ENCODE measurements at regions not wholly inside any gene's neighbourhood (a gene's known extent, or its start where the extent isn't known, plus 50 kb on each side); places are given as distances from the start of the nearest gene placed in this dataset.

- no peak overlapping the region for H3K4me3 ChIP-seq (ENCODE audit: low read length)
- H3K4me1 ChIP-seq (ENCODE audit: control insufficient read depth, insufficient read depth, low read length), result peaks cover 4% of the 10 kb centered on the region
- no peaks in the 10 kb centered on the region for H3K9me3 ChIP-seq (replicated peaks; ENCODE audit: control insufficient read depth, low read depth, low read length)
- no peak overlapping the region for H3K27ac ChIP-seq (ENCODE audit: low read length)
- H3K36me3 ChIP-seq (ENCODE audit: control insufficient read depth, insufficient read depth, low read length), result no peaks in the 10 kb centered on the region
- DNase-seq, result peak; percentile 55
- WGBS (ENCODE audit: insufficient coverage), result 97% methylated on average over 3 of the region's 7 CpGs
- no peaks in the 10 kb centered on the region for H3K27me3 ChIP-seq (ENCODE audit: control insufficient read depth, insufficient read depth, low read length)
Measured at GRCh38 chr12:67452119-67452805, 183.1 kb downstream of the CAND1 start.

GRCh38 chr12:67453191-67453590 is 184.0 kb downstream of the CAND1 start:
- Histone ChIP-seq H3K4me3 (ENCODE audit: low read length) (no peak overlapping the region), H3K4me1 (ENCODE audit: control insufficient read depth, insufficient read depth, low read length) (peaks cover 9% of the 10 kb centered on the region), H3K27me3 (ENCODE audit: control insufficient read depth, insufficient read depth, low read length) (no peaks in the 10 kb centered on the region), H3K36me3 (ENCODE audit: control insufficient read depth, insufficient read depth, low read length) (no peaks in the 10 kb centered on the region), H3K27ac (ENCODE audit: low read length) (no peak overlapping the region), H3K9me3 (replicated peaks; ENCODE audit: control insufficient read depth, low read depth, low read length) (no peaks in the 10 kb centered on the region)
- DNase-seq, result no peak
- 83% methylated on average over 1 of the region's 3 CpGs for WGBS (ENCODE audit: insufficient coverage)

GRCh38 chr12:67455236-67455635 is 186.1 kb downstream of the CAND1 start:
- no peak overlapping the region for H3K4me3 ChIP-seq (ENCODE audit: low read length)
- no peaks in the 10 kb centered on the region for H3K27me3 ChIP-seq (ENCODE audit: control insufficient read depth, insufficient read depth, low read length)
- H3K4me1 ChIP-seq (ENCODE audit: control insufficient read depth, insufficient read depth, low read length), result peaks cover 12% of the 10 kb centered on the region
- no peak overlapping the region for H3K27ac ChIP-seq (ENCODE audit: low read length)
- DNase-seq, result no peak
- no peaks in the 10 kb centered on the region for H3K36me3 ChIP-seq (ENCODE audit: control insufficient read depth, insufficient read depth, low read length)
- H3K9me3 ChIP-seq (replicated peaks; ENCODE audit: control insufficient read depth, low read depth, low read length), result no peaks in the 10 kb centered on the region
- 73% methylated on average over 2 of the region's 6 CpGs for WGBS (ENCODE audit: insufficient coverage)

GRCh38 chr12:67456431-67456901 is 187.3 kb downstream of the CAND1 start:
- no peak overlapping the region for H3K27ac ChIP-seq (ENCODE audit: low read length)
- DNase-seq, result peak; percentile 61
- H3K9me3 ChIP-seq (replicated peaks; ENCODE audit: control insufficient read depth, low read depth, low read length), result no peaks in the 10 kb centered on the region
- H3K4me3 ChIP-seq (ENCODE audit: low read length), result no peak overlapping the region
- H3K4me1 ChIP-seq (ENCODE audit: control insufficient read depth, insufficient read depth, low read length), result peaks cover 12% of the 10 kb centered on the region
- no peaks in the 10 kb centered on the region for H3K27me3 ChIP-seq (ENCODE audit: control insufficient read depth, insufficient read depth, low read length)
- H3K36me3 ChIP-seq (ENCODE audit: control insufficient read depth, insufficient read depth, low read length), result no peaks in the 10 kb centered on the region
- 0% methylated on average over 3 of the region's 3 CpGs for WGBS (ENCODE audit: insufficient coverage)

- no peaks in the 10 kb centered on the region for H3K27me3 ChIP-seq (ENCODE audit: control insufficient read depth, insufficient read depth, low read length)
- no peaks in the 10 kb centered on the region for H3K36me3 ChIP-seq (ENCODE audit: control insufficient read depth, insufficient read depth, low read length)
- no CpG with 5 or more reads among the region's 2 CpGs for WGBS (ENCODE audit: insufficient coverage)
- no peak overlapping the region for H3K4me3 ChIP-seq (ENCODE audit: low read length)
- DNase-seq, result no peak
- H3K9me3 ChIP-seq (replicated peaks; ENCODE audit: control insufficient read depth, low read depth, low read length), result no peaks in the 10 kb centered on the region
- peaks cover 12% of the 10 kb centered on the region for H3K4me1 ChIP-seq (ENCODE audit: control insufficient read depth, insufficient read depth, low read length)
- no peak overlapping the region for H3K27ac ChIP-seq (ENCODE audit: low read length)
Measured at GRCh38 chr12:67457136-67457535, 188.0 kb downstream of the CAND1 start.

GRCh38 chr12:67457778-67458665 is 188.9 kb downstream of the CAND1 start:
- Histone ChIP-seq H3K27me3 (ENCODE audit: control insufficient read depth, insufficient read depth, low read length) (no peaks in the 10 kb centered on the region), H3K4me3 (ENCODE audit: low read length) (no peak overlapping the region), H3K36me3 (ENCODE audit: control insufficient read depth, insufficient read depth, low read length) (no peaks in the 10 kb centered on the region), H3K27ac (ENCODE audit: low read length) (no peak overlapping the region), H3K4me1 (ENCODE audit: control insufficient read depth, insufficient read depth, low read length) (peaks cover 12% of the 10 kb centered on the region), H3K9me3 (replicated peaks; ENCODE audit: control insufficient read depth, low read depth, low read length) (no peaks in the 10 kb centered on the region)
- 95% methylated on average over 2 of the region's 11 CpGs for WGBS (ENCODE audit: insufficient coverage)
- DNase-seq, result peak; percentile 71

GRCh38 chr12:67459173-67459572 is 189.4 kb upstream of the DYRK2 start:
- Histone ChIP-seq H3K4me1 (ENCODE audit: control insufficient read depth, insufficient read depth, low read length) (peaks cover 12% of the 10 kb centered on the region), H3K27me3 (ENCODE audit: control insufficient read depth, insufficient read depth, low read length) (no peaks in the 10 kb centered on the region), H3K4me3 (ENCODE audit: low read length) (no peak overlapping the region), H3K9me3 (replicated peaks; ENCODE audit: control insufficient read depth, low read depth, low read length) (no peaks in the 10 kb centered on the region), H3K27ac (ENCODE audit: low read length) (no peak overlapping the region), H3K36me3 (ENCODE audit: control insufficient read depth, insufficient read depth, low read length) (no peaks in the 10 kb centered on the region)
- DNase-seq, result no peak
- no CpG with 5 or more reads among the region's 1 CpG for WGBS (ENCODE audit: insufficient coverage)

GRCh38 chr12:67459578-67459977 is 189.0 kb upstream of the DYRK2 start:
- Histone ChIP-seq H3K36me3 (ENCODE audit: control insufficient read depth, insufficient read depth, low read length) (no peaks in the 10 kb centered on the region), H3K9me3 (replicated peaks; ENCODE audit: control insufficient read depth, low read depth, low read length) (no peaks in the 10 kb centered on the region), H3K27ac (ENCODE audit: low read length) (no peak overlapping the region), H3K4me3 (ENCODE audit: low read length) (no peak overlapping the region), H3K4me1 (ENCODE audit: control insufficient read depth, insufficient read depth, low read length) (peaks cover 12% of the 10 kb centered on the region), H3K27me3 (ENCODE audit: control insufficient read depth, insufficient read depth, low read length) (no peaks in the 10 kb centered on the region)
- DNase-seq, result no peak
- no CpG with 5 or more reads among the region's 4 CpGs for WGBS (ENCODE audit: insufficient coverage)

GRCh38 chr12:67460388-67460787 is 188.2 kb upstream of the DYRK2 start:
- Histone ChIP-seq H3K9me3 (replicated peaks; ENCODE audit: control insufficient read depth, low read depth, low read length) (no peaks in the 10 kb centered on the region), H3K36me3 (ENCODE audit: control insufficient read depth, insufficient read depth, low read length) (no peaks in the 10 kb centered on the region), H3K4me3 (ENCODE audit: low read length) (no peak overlapping the region), H3K4me1 (ENCODE audit: control insufficient read depth, insufficient read depth, low read length) (peaks cover 12% of the 10 kb centered on the region), H3K27me3 (ENCODE audit: control insufficient read depth, insufficient read depth, low read length) (no peaks in the 10 kb centered on the region), H3K27ac (ENCODE audit: low read length) (no peak overlapping the region)
- no peak for DNase-seq
- 40% methylated on average over 1 of the region's 6 CpGs for WGBS (ENCODE audit: insufficient coverage)

GRCh38 chr12:67468549-67469245 is 179.8 kb upstream of the DYRK2 start:
- Histone ChIP-seq H3K4me3 (ENCODE audit: low read length) (no peak overlapping the region), H3K27me3 (ENCODE audit: control insufficient read depth, insufficient read depth, low read length) (no peaks in the 10 kb centered on the region), H3K4me1 (ENCODE audit: control insufficient read depth, insufficient read depth, low read length) (peaks cover 10% of the 10 kb centered on the region), H3K36me3 (ENCODE audit: control insufficient read depth, insufficient read depth, low read length) (no peaks in the 10 kb centered on the region), H3K9me3 (replicated peaks; ENCODE audit: control insufficient read depth, low read depth, low read length) (peaks cover 2% of the 10 kb centered on the region), H3K27ac (ENCODE audit: low read length) (no peak overlapping the region)
- no peak for DNase-seq
- 79% methylated on average over 2 of the region's 2 CpGs for WGBS (ENCODE audit: insufficient coverage)

All from muscle of leg (tissue), 3 donors.